PC-9 (cell line): ENCODE measurements at regions not wholly inside any gene's neighbourhood (a gene's known extent, or its start where the extent isn't known, plus 50 kb on each side); places are given as distances from the start of the nearest gene placed in this dataset.
"Not testable (repeated sequence)": the region's sequence is repeated elsewhere in the genome, so short reads cannot be mapped to it uniquely, and the experiment has no call there.

Experiments used
- BruUV-seq: library from RNA; stranded (reverse); fragments of 400-500 nt; replicated peaks from 2 replicates; lab custom pipeline; 2021; lab: Mats Ljungman, UMichigan
- CTCF ChIA-PET: fragments of 300-600 bp; sonication (Branson Sonifier 250); formaldehyde crosslinking; loops from one replicate; lab custom pipeline; 2022; ENCODE audit warnings: antibody characterized with exemption; lab: Charles Lee
- POLR2A ChIA-PET: fragments of 300-600 bp; sonication (Branson Sonifier 250); formaldehyde crosslinking; loops from one replicate; lab custom pipeline; 2022; ENCODE audit warnings: antibody characterized with exemption; ENCODE audit not compliant: unreplicated experiment; lab: Charles Lee
- DNase-seq, 2 experiments: peaks; one replicate each; pipeline versions ENCODE4 v3.0.0 to v3.0.0-alpha.2; 2015 to 2022; ENCODE audit warnings: mixed read lengths in 1 of 2
- H2AFZ ChIP-seq: fragments of 200-600 bp; sonication (generic); 2 replicates; pipeline ENCODE4 v1.8.1; 2017; ENCODE audit warnings: antibody characterized with exemption
- H3F3A ChIP-seq: fragments of 200-600 bp; sonication (generic); 2 replicates; pipeline ENCODE4 v1.8.1; 2017; ENCODE audit warnings: antibody characterized with exemption, mild to moderate bottlenecking, low read depth; ENCODE audit not compliant: insufficient read depth
- H3K27ac ChIP-seq: fragments of 200-600 bp; sonication (generic); 2 replicates; pipeline ENCODE4 v1.6.1; 2016; ENCODE audit warnings: mixed run types
- H3K27me3 ChIP-seq: fragments of 200-600 bp; sonication (generic); 2 replicates; pipeline ENCODE4 v1.6.1; 2016; ENCODE audit warnings: low read depth, mixed run types; ENCODE audit not compliant: insufficient read depth
- H3K36me3 ChIP-seq: fragments of 200-600 bp; sonication (generic); 2 replicates; pipeline ENCODE4 v1.6.1; 2016; ENCODE audit warnings: low read depth, mixed run types
- H3K4me1 ChIP-seq: fragments of 200-600 bp; sonication (generic); replicated peaks from 2 replicates; pipeline ENCODE4 v1.6.1; 2016; ENCODE audit warnings: mixed run types; ENCODE audit not compliant: insufficient read depth
- H3K4me2 ChIP-seq: fragments of 200-600 bp; sonication (generic); 2 replicates; pipeline ENCODE4 v1.6.1; 2017; ENCODE audit warnings: mixed run types
- H3K4me3 ChIP-seq: fragments of 200-600 bp; sonication (generic); 2 replicates; pipeline ENCODE4 v1.6.1; 2016; ENCODE audit warnings: mixed run types
- H3K79me2 ChIP-seq: fragments of 200-600 bp; sonication (generic); 2 replicates; pipeline ENCODE4 v1.6.1; 2017; ENCODE audit warnings: low read depth, mixed run types
- H3K9me2 ChIP-seq: fragments of 200-600 bp; sonication (generic); 2 replicates; pipeline ENCODE4 v1.8.1; 2017; ENCODE audit warnings: mild to moderate bottlenecking; ENCODE audit not compliant: insufficient read depth
- H3K9me3 ChIP-seq: fragments of 200-600 bp; sonication (generic); 2 replicates; pipeline ENCODE4 v1.8.1; 2016; ENCODE audit warnings: low read depth; ENCODE audit not compliant: insufficient read depth
- H4K20me1 ChIP-seq: fragments of 200-600 bp; sonication (generic); 2 replicates; pipeline ENCODE4 v1.8.1; 2017; ENCODE audit not compliant: insufficient read depth
- CTCF ChIP-seq: fragments of 200-600 bp; sonication (generic); conservative IDR thresholded peaks from 2 replicates; pipeline ENCODE4 v1.6.1; 2017; ENCODE audit warnings: mixed run types, antibody characterized with exemption, mild to moderate bottlenecking, moderate library complexity
- EZH2 ChIP-seq: fragments of 200-600 bp; sonication (generic); IDR thresholded peaks from 2 replicates; pipeline ENCODE4 v1.8.0; 2017; ENCODE audit warnings: antibody characterized with exemption, low read depth
- intact Hi-C: fragments of 100-400 bp; cut with micrococcal nuclease; formaldehyde crosslinking; loops from one replicate; pipeline ENCODE4 v1.10.0; 2022; ENCODE audit not compliant: unreplicated experiment

- BruUV-seq, result no TSS peak
- no peak overlapping the region for H3K4me2 ChIP-seq
Measured at GRCh38 chr1:90820745-90821144, 103.6 kb upstream of the BARHL2 start.

GRCh38 chr1:90817399-90817798 is 100.3 kb upstream of the BARHL2 start:
- no peak for TF ChIP-seq EZH2
- TF ChIP-seq CTCF, result no peak
- Histone ChIP-seq H3K27ac (no peak overlapping the region), H3K27me3 (no peaks in the 10 kb centered on the region), H3K4me1 (no peaks in the 10 kb centered on the region), H3K4me2 (no peak overlapping the region), H3F3A (no peaks in the 10 kb centered on the region), H3K79me2 (no peaks in the 10 kb centered on the region), H3K4me3 (no peak overlapping the region), H2AFZ (no peak overlapping the region), H3K9me3 (no peaks in the 10 kb centered on the region), H3K36me3 (no peaks in the 10 kb centered on the region), H3K9me2 (no peaks in the 10 kb centered on the region), H4K20me1 (no peaks in the 10 kb centered on the region)
- DNase-seq, result no peak
- BruUV-seq, result no TSS peak
- intact Hi-C loops, result no loop called here
- ChIA-PET CTCF (no interaction called here), POLR2A (interaction anchor here (0.7 kb wide), 1 partner anchor 10 kb away, joined by 3 read pairs; no protein-coding TSS in a partner anchor)

More at GRCh38 chr1:90820745-90821144, 103.6 kb upstream of the BARHL2 start:
- Histone ChIP-seq H3K9me3 (no peaks in the 10 kb centered on the region), H3K27ac (no peak overlapping the region), H3K9me2 (no peaks in the 10 kb centered on the region), H3K36me3 (no peaks in the 10 kb centered on the region), H3K4me3 (no peak overlapping the region), H3K79me2 (no peaks in the 10 kb centered on the region), H3K4me1 (no peaks in the 10 kb centered on the region), H3F3A (no peaks in the 10 kb centered on the region), H3K27me3 (no peaks in the 10 kb centered on the region), H4K20me1 (no peaks in the 10 kb centered on the region), H2AFZ (no peak overlapping the region)
- CTCF ChIA-PET, result no interaction called here
- DNase-seq, result no peak
- TF ChIP-seq EZH2, result no peak
- no peak for TF ChIP-seq CTCF
- POLR2A ChIA-PET, result no interaction called here
- intact Hi-C loops, result no loop called here

- H3F3A ChIP-seq, H3K4me3 ChIP-seq, BruUV-seq, intact Hi-C loops, DNase-seq, H4K20me1 ChIP-seq, H2AFZ ChIP-seq, H3K4me2 ChIP-seq, H3K4me1 ChIP-seq, H3K27ac ChIP-seq, H3K27me3 ChIP-seq, H3K9me3 ChIP-seq, H3K36me3 ChIP-seq, H3K79me2 ChIP-seq, POLR2A ChIA-PET, H3K9me2 ChIP-seq, CTCF ChIA-PET: not testable (repeated sequence)
Measured at GRCh38 chr1:90812237-90812636, 95.1 kb upstream of the BARHL2 start.

- H4K20me1 ChIP-seq, CTCF ChIA-PET, H2AFZ ChIP-seq, H3K4me1 ChIP-seq, intact Hi-C loops, H3K4me2 ChIP-seq, POLR2A ChIA-PET, H3K79me2 ChIP-seq, H3K27me3 ChIP-seq, H3K36me3 ChIP-seq, H3K9me2 ChIP-seq, H3F3A ChIP-seq, DNase-seq, BruUV-seq, H3K9me3 ChIP-seq, H3K27ac ChIP-seq, H3K4me3 ChIP-seq: not testable (repeated sequence)
Measured at GRCh38 chr1:90811444-90811950, 94.4 kb upstream of the BARHL2 start.
